ENCODE measurements at regions not wholly inside any gene's neighbourhood (a gene's known extent, or its start where the extent isn't known, plus 50 kb on each side); places are given as distances from the start of the nearest gene placed in this dataset.

DNA sequence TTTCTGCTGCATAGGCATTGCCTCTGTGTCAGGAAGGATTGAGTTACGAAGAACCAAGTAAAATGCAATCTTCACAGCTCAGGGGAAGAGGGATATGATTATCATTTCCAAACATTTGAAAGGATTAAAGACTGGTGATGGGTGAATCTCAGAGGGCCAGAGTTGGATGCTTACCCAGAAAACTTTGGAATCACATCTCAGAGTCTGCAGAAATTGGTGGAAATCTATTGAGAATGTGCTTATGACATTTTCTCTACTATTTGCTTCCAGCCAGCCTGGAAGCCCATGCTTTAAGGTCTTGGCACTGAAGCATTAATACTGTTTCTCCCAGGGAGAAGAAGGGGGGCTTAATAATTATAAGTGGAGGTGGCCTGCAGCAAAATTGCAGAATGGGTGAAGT, 1301.4 kb upstream of the PIK3C3 start:
- TF ChIP-seq, protein P1, sequence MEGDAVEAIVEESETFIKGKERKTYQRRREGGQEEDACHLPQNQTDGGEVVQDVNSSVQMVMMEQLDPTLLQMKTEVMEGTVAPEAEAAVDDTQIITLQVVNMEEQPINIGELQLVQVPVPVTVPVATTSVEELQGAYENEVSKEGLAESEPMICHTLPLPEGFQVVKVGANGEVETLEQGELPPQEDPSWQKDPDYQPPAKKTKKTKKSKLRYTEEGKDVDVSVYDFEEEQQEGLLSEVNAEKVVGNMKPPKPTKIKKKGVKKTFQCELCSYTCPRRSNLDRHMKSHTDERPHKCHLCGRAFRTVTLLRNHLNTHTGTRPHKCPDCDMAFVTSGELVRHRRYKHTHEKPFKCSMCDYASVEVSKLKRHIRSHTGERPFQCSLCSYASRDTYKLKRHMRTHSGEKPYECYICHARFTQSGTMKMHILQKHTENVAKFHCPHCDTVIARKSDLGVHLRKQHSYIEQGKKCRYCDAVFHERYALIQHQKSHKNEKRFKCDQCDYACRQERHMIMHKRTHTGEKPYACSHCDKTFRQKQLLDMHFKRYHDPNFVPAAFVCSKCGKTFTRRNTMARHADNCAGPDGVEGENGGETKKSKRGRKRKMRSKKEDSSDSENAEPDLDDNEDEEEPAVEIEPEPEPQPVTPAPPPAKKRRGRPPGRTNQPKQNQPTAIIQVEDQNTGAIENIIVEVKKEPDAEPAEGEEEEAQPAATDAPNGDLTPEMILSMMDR (IDR thresholded peaks at IDR 0.05; ENCODE audit: control extremely low read depth in 1 of 3, insufficient read depth in 1 of 3, low read depth in 1 of 3, low read length in 3 of 3), result no peak
- TF ChIP-seq NANOG (IDR thresholded peaks at IDR 0.05; ENCODE audit: insufficient read depth, low read depth, low read length, poor library complexity, severe bottlenecking), result no peak
- TF ChIP-seq YY1 (IDR thresholded peaks at IDR 0.05; ENCODE audit: low read depth, low read length), result no peak
- no peak for TF ChIP-seq EZH2 (IDR thresholded peaks at IDR 0.05; ENCODE audit: low read depth, low read length, severe bottlenecking)
- TF ChIP-seq EP300 (IDR thresholded peaks at IDR 0.05; ENCODE audit: borderline replicate concordance in 1 of 2, low read depth in 2 of 2, low read length in 2 of 2), result no peak
- no peak for TF ChIP-seq CREB1 (IDR thresholded peaks at IDR 0.05)
- TF ChIP-seq POLR2AphosphoS5 (IDR thresholded peaks at IDR 0.05; ENCODE audit: low read depth, low read length), result no peak
- TF ChIP-seq RFX5 (IDR thresholded peaks at IDR 0.05; ENCODE audit: borderline replicate concordance, low read depth, low read length), result no peak
- TF ChIP-seq TCF12 (IDR thresholded peaks at IDR 0.05; ENCODE audit: low read depth, low read length), result no peak

Measured in H1 (cell line).